GM18858 (cell line): ENCODE measurements at regions not wholly inside any gene's neighbourhood (a gene's known extent, or its start where the extent isn't known, plus 50 kb on each side); places are given as distances from the start of the nearest gene placed in this dataset.
"Not testable (repeated sequence)": the region's sequence is repeated elsewhere in the genome, so short reads cannot be mapped to it uniquely, and the experiment has no call there.

Experiments used
- ATAC-seq: cut with Tn5 transposase; IDR thresholded peaks from one replicate; pipeline ENCODE4 v1.9.1; 2021; ENCODE audit not compliant: unreplicated experiment

DNA sequence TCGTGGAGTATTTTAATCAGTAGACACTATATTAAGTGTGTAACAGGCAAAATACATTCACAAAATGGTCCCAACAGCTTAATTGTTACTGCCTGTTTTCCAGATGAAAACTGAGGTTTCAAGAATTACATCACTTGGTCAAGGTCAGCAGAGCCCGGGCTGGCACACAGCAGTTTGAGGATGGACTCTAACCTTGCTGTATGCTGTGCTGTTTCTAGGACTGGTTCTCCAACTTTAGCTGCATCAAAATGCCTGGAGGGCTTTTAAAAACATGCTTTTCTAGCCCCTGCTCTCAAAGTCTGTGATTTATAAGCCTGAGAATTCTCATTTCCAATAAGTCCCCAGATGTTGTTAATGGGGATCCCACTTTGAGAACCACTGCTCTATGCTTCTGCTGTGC, 247.1 kb upstream of the FZD8 start:
- ATAC-seq: no peak

DNA sequence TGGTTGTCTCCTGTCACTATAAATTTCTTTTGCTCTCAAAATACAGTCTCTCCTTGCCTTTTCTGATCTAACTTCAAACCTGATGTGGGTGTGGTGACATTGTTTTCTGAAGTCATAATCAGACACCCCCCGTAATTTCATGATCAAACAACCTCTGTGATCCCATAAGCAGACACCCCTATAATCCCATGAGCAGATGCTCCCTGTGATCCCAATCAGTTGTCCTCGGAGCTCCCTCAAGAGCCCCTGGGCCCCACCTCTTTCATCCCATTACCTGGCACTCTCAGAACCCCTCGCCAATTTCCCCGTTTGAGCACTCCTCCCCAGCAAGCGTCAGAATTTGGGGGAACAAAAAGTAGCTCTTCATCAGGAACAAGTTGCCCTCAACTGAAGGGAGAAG, 246.3 kb upstream of the FZD8 start:
- no peak for ATAC-seq

DNA sequence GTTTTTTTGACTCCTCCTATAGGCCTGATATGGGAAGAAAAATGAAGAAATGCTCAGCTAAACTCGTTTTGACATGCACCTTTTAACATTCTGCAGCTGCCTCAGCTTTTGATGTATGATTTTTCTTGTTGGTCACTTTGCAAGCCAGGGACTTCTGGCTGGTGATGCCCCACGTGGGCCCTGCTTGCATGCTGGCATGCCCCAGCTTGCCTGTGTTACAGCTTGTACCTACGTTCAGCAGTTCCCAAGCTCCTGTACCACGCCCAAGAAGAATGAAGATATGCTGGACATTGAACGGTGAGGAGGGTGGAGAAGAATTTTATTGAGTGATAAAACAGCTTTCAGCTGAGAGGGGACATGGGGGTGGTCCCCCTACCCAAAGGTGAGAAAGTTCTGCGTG, 245.6 kb upstream of the FZD8 start:
- no peak for ATAC-seq

DNA sequence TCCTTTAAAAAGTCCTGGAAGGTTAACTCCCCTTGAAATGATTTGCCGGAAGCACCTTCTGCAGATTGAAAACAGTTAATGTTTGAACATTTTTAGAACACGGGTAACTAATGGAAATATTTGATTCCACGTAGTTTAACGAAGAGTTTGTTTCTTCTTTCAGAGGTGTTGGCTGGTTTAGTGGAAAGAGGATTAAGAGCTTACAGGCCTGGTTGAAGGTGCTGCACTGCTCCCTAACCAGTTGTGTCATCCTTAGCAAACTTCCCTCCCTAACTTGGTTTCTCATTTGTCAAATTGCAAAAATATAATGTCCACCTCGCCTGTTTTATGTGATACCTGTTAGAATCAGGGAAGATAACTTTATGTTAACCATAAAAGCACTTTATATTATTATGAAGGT, 243.0 kb upstream of the FZD8 start:
- ATAC-seq: no peak

DNA sequence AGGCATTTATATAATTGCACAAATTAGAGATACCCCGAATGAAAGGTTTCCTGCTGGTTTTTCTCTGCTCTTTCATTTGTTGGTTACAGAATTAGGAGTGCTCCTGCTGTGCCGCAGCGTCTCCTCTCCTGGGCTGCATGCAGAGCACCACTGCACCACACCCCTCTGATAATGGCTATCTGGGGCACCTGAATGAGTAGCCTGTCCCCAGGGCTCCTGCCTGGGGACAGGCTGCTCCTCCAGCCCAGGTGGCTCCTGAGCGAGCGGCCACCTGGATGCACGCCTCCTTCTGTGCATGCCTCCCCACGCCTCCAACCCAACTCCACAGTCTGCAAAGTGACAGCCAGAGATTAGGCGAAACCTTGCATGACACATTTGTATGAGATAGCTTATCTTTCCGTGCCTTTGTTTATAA, 242.6 kb upstream of the FZD8 start:
- ATAC-seq: no peak

DNA sequence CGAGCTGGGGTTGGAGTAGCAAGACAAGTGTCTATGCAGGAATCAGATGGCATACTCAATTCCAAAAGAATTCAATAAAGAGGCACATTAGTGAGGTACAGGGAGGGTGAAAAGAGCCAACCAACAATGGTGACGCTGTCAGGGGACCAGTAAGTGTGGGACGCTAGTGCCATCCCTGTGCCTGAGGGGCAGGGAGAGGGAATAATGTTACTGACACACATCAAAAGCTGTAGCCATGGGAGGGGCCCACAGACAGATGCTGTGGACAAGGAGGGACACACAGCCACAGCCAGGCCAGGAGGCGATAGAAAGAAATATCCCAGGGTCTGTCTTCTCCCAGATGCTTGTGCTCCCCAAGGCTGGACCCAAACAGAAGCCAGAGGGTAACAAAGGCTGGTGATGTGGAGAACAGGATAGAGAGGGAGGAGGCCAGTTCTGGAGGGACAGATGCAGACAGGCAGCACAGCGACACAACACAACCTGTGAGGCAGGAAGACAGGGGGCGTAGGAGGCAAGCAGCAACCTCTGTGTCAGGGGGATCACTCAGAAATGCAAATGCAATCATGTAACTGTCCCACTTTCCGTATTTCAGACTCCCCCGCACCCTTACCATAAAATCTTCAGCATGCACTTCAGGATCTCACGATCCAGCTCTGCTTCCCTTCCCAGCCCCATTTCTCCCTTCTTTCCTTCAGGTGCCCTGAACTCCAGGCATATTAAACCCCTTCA, 240.5 kb upstream of the FZD8 start:
- no peak for ATAC-seq

DNA sequence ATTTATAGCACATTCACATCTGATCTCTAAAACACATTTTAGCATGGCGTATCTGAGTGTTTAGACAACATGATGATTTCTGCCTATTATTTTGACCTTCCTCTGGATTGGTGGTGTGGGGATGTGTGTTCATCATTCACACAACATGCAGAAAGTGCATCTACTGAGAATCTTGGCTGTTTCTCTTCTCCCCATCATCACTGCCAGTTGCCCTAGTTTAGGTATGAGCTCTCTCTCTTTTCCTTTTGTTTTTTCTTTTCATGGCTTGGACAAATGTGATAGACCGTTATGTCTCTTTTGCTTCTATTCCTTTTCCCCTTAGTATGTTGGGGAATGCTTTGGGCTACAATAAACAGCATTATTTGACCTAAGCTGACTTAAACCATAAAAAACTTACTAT, 239.2 kb upstream of the FZD8 start:
- ATAC-seq: no peak

DNA sequence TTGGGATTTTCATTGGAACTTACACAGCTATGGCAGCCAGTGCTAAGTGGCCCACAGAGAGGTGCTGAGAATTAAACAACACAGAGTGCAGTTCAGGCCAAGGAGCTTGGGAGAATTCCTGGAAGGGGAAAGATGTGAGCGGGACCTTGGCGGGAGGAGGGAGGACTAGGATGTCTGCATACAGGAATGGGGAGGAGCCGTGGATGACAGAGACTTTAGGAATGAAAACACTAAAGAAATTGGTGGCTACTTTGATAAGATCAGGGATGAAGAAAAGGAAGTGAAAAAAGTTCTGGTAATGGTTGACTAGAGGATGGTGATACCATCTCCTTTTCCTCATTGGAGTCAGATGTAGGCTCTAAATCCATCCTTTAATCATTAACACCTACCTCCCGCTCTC, 234.2 kb upstream of the FZD8 start:
- ATAC-seq: no peak

DNA sequence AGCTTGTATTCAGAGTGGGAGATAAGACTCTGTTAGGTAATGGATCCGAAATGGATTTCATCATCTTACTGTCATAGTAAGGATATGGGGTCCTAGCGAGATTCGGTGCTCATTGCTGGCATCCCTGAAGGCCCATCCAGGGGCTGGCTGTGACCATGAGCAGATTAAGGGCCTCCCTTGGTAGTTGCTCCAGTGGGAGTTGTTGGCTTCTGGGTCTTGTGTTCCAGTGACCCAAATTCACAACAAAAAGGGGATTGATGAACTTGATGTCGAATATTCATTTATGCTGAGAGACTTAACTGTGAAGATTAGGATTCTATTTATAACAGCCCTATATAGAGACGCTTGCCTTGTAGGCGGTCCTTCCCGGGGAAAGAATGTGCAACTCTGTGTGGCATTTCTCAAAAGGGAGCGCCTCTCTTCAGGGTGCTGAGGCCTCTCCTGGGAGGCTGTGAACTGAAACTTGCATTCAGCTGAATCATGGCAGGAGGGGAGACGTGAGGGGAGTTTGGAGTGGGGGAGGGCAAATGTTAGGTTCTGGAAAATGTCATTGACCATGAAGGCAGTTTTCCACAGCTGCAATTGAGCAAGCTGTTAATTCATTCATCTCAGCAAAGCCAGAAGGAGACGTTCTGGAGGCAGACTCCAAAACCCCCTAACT, 233.1 kb upstream of the FZD8 start:
- no peak for ATAC-seq

DNA sequence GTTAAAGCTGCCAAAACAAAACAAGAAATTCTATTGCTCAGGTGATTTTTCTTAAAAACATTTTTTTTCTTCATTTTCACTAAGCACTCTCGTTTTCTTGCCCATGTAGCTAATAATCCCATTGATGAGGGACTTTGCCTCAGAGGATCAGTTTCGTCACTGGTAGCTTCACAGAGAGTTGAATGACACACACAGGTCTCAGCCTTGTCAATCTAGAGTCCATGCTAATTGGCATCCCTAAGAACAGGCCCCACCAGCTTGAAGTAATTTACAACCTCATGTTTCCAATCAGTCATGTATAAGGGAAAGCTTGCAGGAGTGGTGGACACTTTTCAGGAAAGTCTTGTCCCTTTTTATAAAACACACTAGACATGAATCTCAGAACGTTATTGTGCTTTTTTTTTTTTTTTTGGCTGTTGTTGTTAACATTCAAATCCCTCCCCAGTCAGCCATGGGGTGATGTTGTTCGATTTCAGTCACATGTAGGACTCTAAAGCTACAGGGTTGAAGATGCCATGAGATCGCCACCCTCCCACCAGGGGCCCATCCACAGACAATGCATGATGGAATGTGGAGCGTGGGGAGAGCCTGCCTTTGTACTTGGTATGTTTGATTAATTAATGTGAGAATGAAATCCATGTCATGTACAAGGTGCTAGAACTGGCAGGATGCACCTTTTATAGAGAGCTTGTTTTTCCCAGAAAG, 232.4 kb upstream of the FZD8 start:
- ATAC-seq: no peak

DNA sequence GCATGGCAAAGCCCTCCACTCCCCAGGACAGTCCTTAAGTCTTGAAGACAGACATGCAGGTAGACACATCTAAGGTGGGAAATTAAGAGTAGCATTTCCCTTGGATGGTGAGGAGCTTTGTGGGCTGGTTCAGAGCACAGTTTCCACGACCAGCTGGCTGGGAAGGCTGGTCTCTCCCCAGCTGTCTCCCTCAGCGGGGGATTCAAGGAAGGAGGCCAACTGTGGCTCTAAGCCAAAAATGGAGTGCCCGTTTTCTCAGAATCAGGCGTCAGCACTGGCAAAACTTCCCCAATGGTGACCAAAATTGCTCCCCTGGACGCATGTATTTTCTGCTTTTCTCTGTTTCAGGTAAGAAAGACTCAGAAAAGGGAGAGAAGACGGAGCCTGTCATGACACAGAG, 230.6 kb upstream of the FZD8 start:
- ATAC-seq: no peak

DNA sequence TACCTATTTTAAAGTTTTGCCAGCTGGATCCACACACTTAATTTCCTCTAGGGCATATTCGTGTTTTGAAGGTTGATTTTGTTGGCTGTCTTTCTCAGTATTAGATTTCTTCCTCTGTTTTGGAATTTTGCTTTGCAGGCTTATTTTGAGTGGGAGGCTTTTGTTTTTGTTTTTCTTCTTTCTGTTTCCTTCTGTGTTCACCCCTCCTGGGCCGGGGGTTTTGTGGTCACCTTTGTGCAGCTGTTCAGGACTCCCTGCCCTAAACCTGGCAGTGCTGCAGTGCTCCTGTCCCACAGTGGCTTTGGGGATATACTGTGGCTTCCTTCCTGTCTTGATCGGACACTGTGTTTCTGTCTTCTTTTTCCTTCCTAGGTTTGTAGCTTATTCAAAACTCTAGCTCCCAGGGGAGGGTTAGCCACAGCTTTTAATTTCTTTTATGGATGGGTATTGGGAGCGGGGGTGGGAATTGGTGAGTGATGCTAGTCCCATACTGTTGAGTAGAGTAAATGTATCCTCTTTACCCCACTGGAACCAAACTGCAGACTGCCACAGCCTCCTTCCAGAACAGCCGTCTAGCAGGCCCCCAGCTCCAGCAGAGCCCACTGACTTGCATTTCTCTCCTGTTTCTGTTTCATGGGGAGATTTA, 228.7 kb upstream of the FZD8 start:
- no peak for ATAC-seq

DNA sequence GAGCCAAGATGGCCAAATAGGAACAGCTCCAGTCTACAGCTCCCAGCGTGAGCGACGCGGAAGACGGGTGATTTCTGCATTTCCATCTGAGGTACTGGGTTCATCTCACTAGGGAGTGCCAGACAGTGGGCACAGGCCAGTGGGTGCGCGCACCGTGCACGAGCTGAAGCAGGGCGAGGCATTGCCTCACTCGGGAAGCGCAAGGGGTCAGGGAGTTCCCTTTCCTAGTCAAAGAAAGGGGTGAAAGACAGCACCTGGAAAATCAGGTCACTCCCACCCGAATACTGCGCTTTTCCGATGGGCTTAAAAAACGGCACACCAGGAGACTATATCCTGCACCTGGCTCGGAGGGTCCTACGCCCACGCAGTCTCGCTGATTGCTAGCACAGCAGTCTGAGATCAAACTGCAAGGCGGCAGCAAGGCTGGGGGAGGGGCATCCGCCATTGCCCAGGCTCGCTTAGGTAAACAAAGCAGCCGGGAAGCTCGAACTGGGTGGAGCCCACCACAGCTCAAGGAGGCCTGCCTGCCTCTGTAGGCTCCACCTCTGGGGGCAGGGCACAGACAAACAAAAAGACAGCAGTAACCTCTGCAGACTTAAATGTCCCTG, 216.7 kb upstream of the FZD8 start:
- not testable (repeated sequence) for ATAC-seq

DNA sequence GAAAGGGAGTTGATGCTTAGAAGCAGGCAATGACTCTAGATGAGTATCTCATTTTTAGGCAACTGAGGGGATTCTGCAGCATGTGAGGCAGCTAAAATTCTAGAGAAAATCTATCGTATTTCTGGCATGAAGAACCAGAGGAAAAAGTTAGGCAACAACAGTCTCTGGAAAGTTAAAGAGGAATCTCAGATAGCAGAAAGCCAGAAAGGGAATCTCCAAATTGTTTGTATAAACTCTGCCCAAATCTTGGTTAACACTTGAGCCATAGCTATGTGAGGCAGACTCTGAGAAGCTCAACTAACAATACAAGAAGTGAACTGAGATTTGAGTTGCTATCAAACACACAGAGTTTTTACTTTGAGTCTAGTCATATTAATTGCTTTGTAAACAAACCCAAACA, 215.8 kb upstream of the FZD8 start:
- ATAC-seq: no peak

DNA sequence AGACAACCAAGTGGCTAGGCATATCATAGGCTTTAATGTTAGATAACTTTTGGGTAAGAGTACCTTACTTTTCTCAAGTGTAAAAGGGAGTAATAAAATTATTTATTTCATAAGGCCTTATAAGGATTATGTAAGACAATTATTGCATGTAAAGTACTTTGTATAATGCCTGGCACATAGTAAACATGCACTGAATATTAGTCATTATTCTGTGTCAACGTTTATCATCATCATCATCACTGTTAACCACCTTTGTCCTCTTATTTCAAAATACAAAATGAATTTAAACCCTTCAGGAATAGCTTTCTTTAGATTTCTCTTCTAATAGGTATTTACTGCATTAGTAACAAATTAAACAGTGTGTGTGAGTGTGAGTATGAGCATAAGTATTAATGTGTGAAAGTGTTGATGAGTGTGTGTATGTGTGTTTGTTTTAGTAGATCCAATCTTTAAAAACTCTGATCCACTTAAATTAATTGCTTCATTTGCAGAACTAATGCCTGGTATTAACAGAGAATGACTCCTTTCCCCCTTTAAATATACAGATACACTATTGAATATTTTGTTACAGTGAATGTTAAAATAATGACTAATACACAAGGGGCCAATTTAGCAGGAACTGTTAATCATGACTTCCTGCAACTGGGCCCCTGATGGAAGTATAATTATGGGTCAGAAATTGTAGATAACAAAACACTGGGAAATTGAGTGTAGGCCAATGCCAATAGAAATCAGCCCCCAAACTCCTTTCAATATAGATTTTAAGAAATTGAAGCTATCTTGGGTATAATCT, 213.3 kb upstream of the FZD8 start:
- ATAC-seq: no peak

DNA sequence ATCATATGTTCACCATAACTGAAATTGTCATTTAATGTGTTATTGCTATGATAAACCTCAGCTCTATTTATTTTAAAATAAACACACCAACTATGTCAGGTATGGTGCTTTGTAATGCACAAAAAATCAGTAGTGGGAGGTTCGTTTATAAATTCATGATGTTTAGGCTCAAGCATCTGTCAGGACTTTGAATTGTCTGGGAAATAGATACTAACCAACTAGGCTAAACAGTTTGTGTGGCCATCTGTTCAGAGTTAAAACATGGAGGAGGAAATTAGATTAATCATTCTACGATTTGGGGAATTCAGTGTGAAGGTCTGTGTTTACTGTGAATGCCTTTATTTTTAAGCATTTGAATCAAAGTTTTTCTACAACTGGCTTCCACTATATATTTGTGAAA, 212.6 kb upstream of the FZD8 start:
- ATAC-seq: no peak

DNA sequence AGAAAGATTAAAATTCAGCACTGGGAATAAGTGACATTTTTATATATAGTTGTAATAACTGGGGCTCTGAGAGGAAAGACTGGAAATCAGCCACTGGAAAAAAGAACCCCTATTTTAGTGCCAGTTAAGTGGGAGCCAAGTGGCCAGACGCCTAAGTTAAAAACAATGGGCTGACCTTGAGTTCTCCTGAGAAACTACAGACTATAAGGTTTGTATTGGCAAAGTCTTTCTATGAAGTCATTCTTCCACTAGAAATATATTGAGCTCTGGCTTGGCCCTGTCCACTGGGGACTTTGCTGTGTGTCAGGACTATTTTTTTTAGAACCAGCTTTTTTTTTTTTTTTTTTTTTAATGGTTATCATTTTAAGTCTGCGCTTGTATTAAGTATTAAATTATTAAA, 210.6 kb upstream of the FZD8 start:
- no peak for ATAC-seq

DNA sequence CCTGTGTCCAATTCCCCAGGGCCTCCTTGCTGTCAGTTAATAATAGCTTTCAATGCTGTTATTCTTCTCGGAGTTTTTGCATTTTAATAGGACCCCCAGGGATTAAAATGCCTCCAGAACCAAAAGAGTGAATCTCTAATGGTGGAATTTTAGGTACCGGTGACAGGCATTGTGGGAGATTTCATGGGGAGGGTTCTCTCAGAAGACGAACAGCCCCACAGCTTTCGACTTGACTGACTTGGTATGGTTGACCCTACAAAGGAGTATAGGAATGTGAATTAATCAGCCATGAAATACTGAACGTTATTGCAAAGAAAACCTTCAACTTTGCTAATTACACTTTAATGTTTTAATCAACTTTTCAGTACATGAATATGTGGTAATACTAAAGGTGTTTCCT, 206.3 kb upstream of the FZD8 start:
- no peak for ATAC-seq

DNA sequence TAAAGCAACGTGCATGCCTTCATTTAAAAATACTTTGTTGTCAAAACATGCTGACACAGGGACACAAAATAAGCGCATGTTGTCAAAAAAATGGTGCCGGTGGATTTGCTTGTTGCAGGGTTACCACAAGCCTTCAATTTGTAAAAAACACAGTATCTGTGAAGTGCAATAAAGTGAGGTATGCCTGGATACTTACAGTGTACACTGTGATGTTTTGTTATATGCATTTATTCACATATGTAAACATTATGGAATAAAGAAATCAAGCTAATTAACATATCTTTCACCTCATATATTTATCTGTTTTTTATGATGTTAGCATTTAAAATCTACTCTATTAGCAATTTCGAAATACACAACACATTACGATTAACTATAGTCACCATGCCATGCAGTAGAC, 202.6 kb upstream of the FZD8 start:
- ATAC-seq: no peak

DNA sequence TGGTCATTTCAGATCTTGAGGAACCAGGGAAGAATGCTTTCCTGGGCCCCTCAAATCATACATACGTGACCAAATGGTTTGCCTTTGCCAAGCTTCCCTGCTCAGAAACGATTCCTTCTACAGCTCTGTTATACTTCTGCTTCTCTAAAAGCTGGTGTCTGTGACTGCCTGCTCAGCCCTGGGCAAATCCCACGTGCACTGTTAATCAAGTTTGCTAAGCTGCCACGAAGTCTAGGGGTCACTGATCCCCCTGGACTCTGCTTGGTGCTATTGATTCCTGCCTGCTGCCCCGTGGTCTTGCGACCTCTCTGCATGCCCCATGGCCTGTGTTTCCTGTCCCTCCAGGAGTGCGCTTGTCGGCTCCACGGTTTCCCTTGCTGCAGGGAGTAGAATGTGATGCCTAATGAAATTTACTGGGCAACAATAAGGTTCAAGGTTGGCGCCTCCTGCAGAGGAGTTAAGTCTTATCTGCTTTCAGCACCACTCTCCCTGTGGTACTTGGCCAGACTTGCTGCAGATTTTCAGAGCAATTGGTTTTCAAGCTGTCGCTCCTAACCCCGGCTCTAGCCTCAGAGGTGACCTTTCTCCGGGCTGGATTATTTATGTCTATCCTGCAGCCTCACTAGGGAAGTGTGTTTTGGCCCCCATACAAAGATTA, 201.6 kb upstream of the FZD8 start:
- no peak for ATAC-seq
